NCI-H82 treated with DMSO at 0.1 percent for 48 hours (cell line): ENCODE measurements at regions not wholly inside any gene's neighbourhood (a gene's known extent, or its start where the extent isn't known, plus 50 kb on each side); places are given as distances from the start of the nearest gene placed in this dataset.

Experiments used
- DNase-seq: peaks from one replicate; lab custom pipeline; 2025; ENCODE audit not compliant: unreplicated experiment; lab: John Stamatoyannopoulos, UW

- DNase-seq, result no peak
These were observed 74.1 kb upstream of the LHX1 start for GRCh38 chr17:36863131-36863530.

- no peak for DNase-seq
These were observed 73.3 kb upstream of the LHX1 start for GRCh38 chr17:36863676-36864612.

- no peak for DNase-seq
These were observed 72.3 kb upstream of the LHX1 start for GRCh38 chr17:36864827-36865430.

- no peak for DNase-seq
These were observed 69.4 kb upstream of the LHX1 start for GRCh38 chr17:36867716-36868341.

- DNase-seq, result no peak
These were observed 68.5 kb upstream of the LHX1 start for GRCh38 chr17:36868777-36869176.

GRCh38 chr17:36869441-36869840 lies 67.8 kb upstream of the LHX1 start:
- no peak for DNase-seq

- no peak for DNase-seq
These were observed 67.2 kb upstream of the LHX1 start for GRCh38 chr17:36869856-36870719.

- no peak for DNase-seq
These were observed 66.6 kb upstream of the LHX1 start for GRCh38 chr17:36870720-36870999.

GRCh38 chr17:36875698-36876293 lies 61.5 kb upstream of the LHX1 start:
- DNase-seq, result no peak

GRCh38 chr17:36876966-36877365 lies 60.3 kb upstream of the LHX1 start:
- DNase-seq, result no peak

- DNase-seq, result no peak
These were observed 59.5 kb upstream of the LHX1 start for GRCh38 chr17:36877771-36878170.

GRCh38 chr17:36878216-36878615 lies 59.1 kb upstream of the LHX1 start:
- no peak for DNase-seq

GRCh38 chr17:36879027-36879426 lies 58.2 kb upstream of the LHX1 start:
- no peak for DNase-seq

GRCh38 chr17:36879624-36880131 lies 57.6 kb upstream of the LHX1 start:
- no peak for DNase-seq

- no peak for DNase-seq
These were observed 56.9 kb upstream of the LHX1 start for GRCh38 chr17:36880268-36880905.

GRCh38 chr17:36881323-36881722 lies 56.0 kb upstream of the LHX1 start:
- DNase-seq, result no peak

GRCh38 chr17:36884495-36885152 lies 52.7 kb upstream of the LHX1 start:
- DNase-seq, result no peak

GRCh38 chr17:36885153-36885735 lies 52.0 kb upstream of the LHX1 start:
- DNase-seq, result no peak

- no peak for DNase-seq
These were observed 51.4 kb upstream of the LHX1 start for GRCh38 chr17:36885771-36886377.
